Mucosa of gallbladder (tissue), 1 donor: ENCODE measurements at regions not wholly inside any gene's neighbourhood (a gene's known extent, or its start where the extent isn't known, plus 50 kb on each side); places are given as distances from the start of the nearest gene placed in this dataset.

Source experiments
- DNase-seq: peaks from one replicate; pipeline ENCODE4 v3.0.0-alpha.2; 2020; ENCODE audit warnings: low spot score
- donor health status: DM: no; HTN: no; CAD: no.

- DNase-seq: no peak
These were observed 125.5 kb upstream of the FBXL4 start for GRCh38 chr6:99073223-99073622.

- DNase-seq: no peak
These were observed 118.3 kb upstream of the FBXL4 start for GRCh38 chr6:99066044-99066443.

GRCh38 chr6:99064834-99065233 lies 117.1 kb upstream of the FBXL4 start:
- no peak for DNase-seq

- no peak for DNase-seq
These were observed 88.9 kb upstream of the FBXL4 start for GRCh38 chr6:99036672-99037071.

GRCh38 chr6:99032396-99032795 lies 84.7 kb upstream of the FBXL4 start:
- no peak for DNase-seq

GRCh38 chr6:99031957-99032356 lies 84.2 kb upstream of the FBXL4 start:
- DNase-seq: no peak

GRCh38 chr6:99030915-99031314 lies 83.2 kb upstream of the FBXL4 start:
- DNase-seq: no peak

GRCh38 chr6:99026135-99026534 lies 78.4 kb upstream of the FBXL4 start:
- DNase-seq: no peak

GRCh38 chr6:99024089-99024488 lies 76.3 kb upstream of the FBXL4 start:
- no peak for DNase-seq

- no peak for DNase-seq
These were observed 74.4 kb upstream of the FBXL4 start for GRCh38 chr6:99022039-99022609.

GRCh38 chr6:99019381-99019780 lies 71.6 kb upstream of the FBXL4 start:
- no peak for DNase-seq

- no peak for DNase-seq
These were observed 69.4 kb upstream of the FBXL4 start for GRCh38 chr6:99017150-99017549.

- no peak for DNase-seq
These were observed 68.6 kb upstream of the FBXL4 start for GRCh38 chr6:99016355-99016754.

GRCh38 chr6:99014061-99014460 lies 66.3 kb upstream of the FBXL4 start:
- no peak for DNase-seq

GRCh38 chr6:99013661-99014060 lies 65.9 kb upstream of the FBXL4 start:
- no peak for DNase-seq

- no peak for DNase-seq
These were observed 65.4 kb upstream of the FBXL4 start for GRCh38 chr6:99013145-99013544.

- no peak for DNase-seq
These were observed 63.4 kb upstream of the FBXL4 start for GRCh38 chr6:99011151-99011550.

GRCh38 chr6:99002831-99003230 lies 55.1 kb upstream of the FBXL4 start:
- no peak for DNase-seq

GRCh38 chr6:98998103-98998502 lies 50.4 kb upstream of the FBXL4 start:
- no peak for DNase-seq
